GM12874 (cell line): ENCODE measurements at regions not wholly inside any gene's neighbourhood (a gene's known extent, or its start where the extent isn't known, plus 50 kb on each side); places are given as distances from the start of the nearest gene placed in this dataset.

ENCODE experiments used
- CTCF ChIP-seq: IDR thresholded peaks from 2 replicates; pipeline ENCODE4 v1.5.1; 2011; ENCODE audit warnings: low read depth, mild to moderate bottlenecking, control low read depth, low read length, moderate library complexity; ENCODE audit not compliant: insufficient read depth

GRCh38 chr2:104733226-104733943 is 120.5 kb upstream of the POU3F3 start:
- peak; percentile 71 for TF ChIP-seq CTCF

GRCh38 chr2:104734937-104735586 is 118.9 kb upstream of the POU3F3 start:
- no peak for TF ChIP-seq CTCF

GRCh38 chr2:104736026-104736425 is 117.9 kb upstream of the POU3F3 start:
- TF ChIP-seq CTCF = no peak

GRCh38 chr2:104741860-104742259 is 112.1 kb upstream of the POU3F3 start:
- no peak for TF ChIP-seq CTCF

GRCh38 chr2:104744537-104744936 is 109.4 kb upstream of the POU3F3 start:
- no peak for TF ChIP-seq CTCF

GRCh38 chr2:104745846-104746245 is 108.1 kb upstream of the POU3F3 start:
- no peak for TF ChIP-seq CTCF

GRCh38 chr2:104746299-104746698 is 107.6 kb upstream of the POU3F3 start:
- TF ChIP-seq CTCF = no peak
